NB4 (cell line): ENCODE measurements at regions not wholly inside any gene's neighbourhood (a gene's known extent, or its start where the extent isn't known, plus 50 kb on each side); places are given as distances from the start of the nearest gene placed in this dataset.

Source experiments
- POLR2A ChIP-seq: IDR thresholded peaks from 2 replicates; pipeline ENCODE4 v1.6.1; 2011; ENCODE audit warnings: mild to moderate bottlenecking; ENCODE audit not compliant: insufficient read length; ENCODE audit errors: extremely low read depth
- TF ChIP-seq, protein P1 (sequence below): IDR thresholded peaks from one replicate; pipeline ENCODE4 v1.5.1; 2012; ENCODE audit warnings: low read depth, low read length

DNA sequence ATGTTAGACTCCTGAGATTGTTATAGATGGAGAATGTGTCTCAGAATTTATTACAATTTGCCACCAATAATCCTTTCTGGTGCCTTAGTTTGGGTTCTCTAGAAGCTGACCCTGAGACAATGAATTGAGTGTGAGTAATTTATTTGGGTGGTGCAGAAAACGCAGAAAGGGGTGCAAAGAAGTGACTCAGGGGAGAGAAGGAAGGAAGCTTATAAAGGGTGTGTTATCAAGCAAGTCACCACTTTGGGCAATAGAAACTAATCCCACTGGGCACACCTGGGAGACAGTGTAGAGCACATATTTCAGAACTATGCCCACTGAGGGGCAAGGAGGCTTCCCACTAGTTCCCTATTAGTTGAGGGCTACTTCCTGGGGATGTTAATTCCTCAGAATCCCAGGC lies 320.6 kb downstream of the MID1IP1 start:
- TF ChIP-seq, protein P1, sequence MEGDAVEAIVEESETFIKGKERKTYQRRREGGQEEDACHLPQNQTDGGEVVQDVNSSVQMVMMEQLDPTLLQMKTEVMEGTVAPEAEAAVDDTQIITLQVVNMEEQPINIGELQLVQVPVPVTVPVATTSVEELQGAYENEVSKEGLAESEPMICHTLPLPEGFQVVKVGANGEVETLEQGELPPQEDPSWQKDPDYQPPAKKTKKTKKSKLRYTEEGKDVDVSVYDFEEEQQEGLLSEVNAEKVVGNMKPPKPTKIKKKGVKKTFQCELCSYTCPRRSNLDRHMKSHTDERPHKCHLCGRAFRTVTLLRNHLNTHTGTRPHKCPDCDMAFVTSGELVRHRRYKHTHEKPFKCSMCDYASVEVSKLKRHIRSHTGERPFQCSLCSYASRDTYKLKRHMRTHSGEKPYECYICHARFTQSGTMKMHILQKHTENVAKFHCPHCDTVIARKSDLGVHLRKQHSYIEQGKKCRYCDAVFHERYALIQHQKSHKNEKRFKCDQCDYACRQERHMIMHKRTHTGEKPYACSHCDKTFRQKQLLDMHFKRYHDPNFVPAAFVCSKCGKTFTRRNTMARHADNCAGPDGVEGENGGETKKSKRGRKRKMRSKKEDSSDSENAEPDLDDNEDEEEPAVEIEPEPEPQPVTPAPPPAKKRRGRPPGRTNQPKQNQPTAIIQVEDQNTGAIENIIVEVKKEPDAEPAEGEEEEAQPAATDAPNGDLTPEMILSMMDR = no peak
- TF ChIP-seq POLR2A = no peak
